SW480 (cell line): ENCODE measurements at regions not wholly inside any gene's neighbourhood (a gene's known extent, or its start where the extent isn't known, plus 50 kb on each side); places are given as distances from the start of the nearest gene placed in this dataset.

Source experiments
- DNase-seq: peaks from one replicate; pipeline ENCODE4 v3.0.0-alpha.2; 2016; ENCODE audit warnings: low spot score

GRCh38 chr4:125062115-125063050 is 252.4 kb upstream of the FAT4 start:
- no peak for DNase-seq

GRCh38 chr4:125060376-125060775 is 254.4 kb upstream of the FAT4 start:
- no peak for DNase-seq

GRCh38 chr4:125049711-125050110 is 265.0 kb upstream of the FAT4 start:
- no peak for DNase-seq

GRCh38 chr4:125045311-125045710 is 269.4 kb upstream of the FAT4 start:
- DNase-seq: no peak

- DNase-seq: no peak
These were observed 269.9 kb upstream of the FAT4 start for GRCh38 chr4:125044886-125045285.

GRCh38 chr4:125043486-125043885 is 271.3 kb upstream of the FAT4 start:
- DNase-seq: no peak

- no peak for DNase-seq
These were observed 272.7 kb upstream of the FAT4 start for GRCh38 chr4:125042041-125042440.

GRCh38 chr4:125041372-125041930 is 273.3 kb upstream of the FAT4 start:
- DNase-seq: no peak

GRCh38 chr4:125039550-125039949 is 275.2 kb upstream of the FAT4 start:
- no peak for DNase-seq

- DNase-seq: no peak
These were observed 291.8 kb upstream of the FAT4 start for GRCh38 chr4:125022855-125023501.

- DNase-seq: no peak
These were observed 293.6 kb upstream of the FAT4 start for GRCh38 chr4:125021189-125021588.

- DNase-seq: no peak
These were observed 294.4 kb upstream of the FAT4 start for GRCh38 chr4:125020089-125021034.

- DNase-seq: no peak
These were observed 297.9 kb upstream of the FAT4 start for GRCh38 chr4:125016892-125017299.

GRCh38 chr4:125013891-125014290 is 300.9 kb upstream of the FAT4 start:
- no peak for DNase-seq

GRCh38 chr4:125011646-125012045 is 299.1 kb upstream of the ANKRD50 start:
- no peak for DNase-seq

- DNase-seq: no peak
These were observed 298.4 kb upstream of the ANKRD50 start for GRCh38 chr4:125010796-125011503.

- DNase-seq: no peak
These were observed 296.1 kb upstream of the ANKRD50 start for GRCh38 chr4:125008676-125009075.

GRCh38 chr4:125004676-125005075 is 292.1 kb upstream of the ANKRD50 start:
- DNase-seq: no peak

GRCh38 chr4:125003840-125004239 is 291.3 kb upstream of the ANKRD50 start:
- DNase-seq: no peak

GRCh38 chr4:124997991-124998390 is 285.5 kb upstream of the ANKRD50 start:
- no peak for DNase-seq

GRCh38 chr4:124997124-124997523 is 284.6 kb upstream of the ANKRD50 start:
- DNase-seq: no peak
